Neuron (in vitro differentiated cells): ENCODE measurements at regions not wholly inside any gene's neighbourhood (a gene's known extent, or its start where the extent isn't known, plus 50 kb on each side); places are given as distances from the start of the nearest gene placed in this dataset.

Source experiments
- H2AFZ ChIP-seq: one replicate; pipeline ENCODE4 v1.6.1; 2013; ENCODE audit warnings: low read depth, mild to moderate bottlenecking, inconsistent platforms, low read length, moderate library complexity
- H3K27me3 ChIP-seq: one replicate; pipeline ENCODE4 v1.6.1; 2013; ENCODE audit warnings: low read length; ENCODE audit not compliant: insufficient read depth
- H3K36me3 ChIP-seq: one replicate; pipeline ENCODE4 v1.6.1; 2013; ENCODE audit warnings: low read length; ENCODE audit not compliant: insufficient read depth
- H3K4me1 ChIP-seq: one replicate; pipeline ENCODE4 v1.6.1; 2013; ENCODE audit warnings: low read length; ENCODE audit not compliant: insufficient read depth
- H3K4me3 ChIP-seq: 2 replicates; pipeline ENCODE4 v1.5.1; 2013; ENCODE audit warnings: mild to moderate bottlenecking, low read length, moderate library complexity
- H3K9me3 ChIP-seq: one replicate; pipeline ENCODE4 v1.6.1; 2013; ENCODE audit warnings: low read length

- H3K9me3 ChIP-seq = no peaks in the 10 kb centered on the region
- no peak overlapping the region for H2AFZ ChIP-seq
- H3K36me3 ChIP-seq = no peaks in the 10 kb centered on the region
- no peaks in the 10 kb centered on the region for H3K27me3 ChIP-seq
- no peak overlapping the region for H3K4me3 ChIP-seq
- H3K4me1 ChIP-seq = no peaks in the 10 kb centered on the region
Measured at GRCh38 chr10:31619531-31620061, 300.6 kb downstream of the ZEB1 start.

- H3K36me3 ChIP-seq = no peaks in the 10 kb centered on the region
- H3K4me3 ChIP-seq = no peak overlapping the region
- H3K4me1 ChIP-seq = no peaks in the 10 kb centered on the region
- H3K27me3 ChIP-seq = no peaks in the 10 kb centered on the region
- H2AFZ ChIP-seq = no peak overlapping the region
- no peaks in the 10 kb centered on the region for H3K9me3 ChIP-seq
Measured at GRCh38 chr10:31618541-31619291, 299.7 kb downstream of the ZEB1 start.

- Histone ChIP-seq H3K27me3 (no peaks in the 10 kb centered on the region), H3K4me3 (no peak overlapping the region), H3K9me3 (no peaks in the 10 kb centered on the region), H2AFZ (no peak overlapping the region), H3K4me1 (no peaks in the 10 kb centered on the region), H3K36me3 (no peaks in the 10 kb centered on the region)
Measured at GRCh38 chr10:31617757-31618156, 298.7 kb downstream of the ZEB1 start.

- H2AFZ ChIP-seq = no peak overlapping the region
- H3K27me3 ChIP-seq = no peaks in the 10 kb centered on the region
- no peak overlapping the region for H3K4me3 ChIP-seq
- H3K36me3 ChIP-seq = no peaks in the 10 kb centered on the region
- H3K9me3 ChIP-seq = no peaks in the 10 kb centered on the region
- no peaks in the 10 kb centered on the region for H3K4me1 ChIP-seq
Measured at GRCh38 chr10:31617133-31617532, 298.1 kb downstream of the ZEB1 start.

- H3K36me3 ChIP-seq = no peaks in the 10 kb centered on the region
- H2AFZ ChIP-seq = no peak overlapping the region
- no peak overlapping the region for H3K4me3 ChIP-seq
- H3K4me1 ChIP-seq = no peaks in the 10 kb centered on the region
- no peaks in the 10 kb centered on the region for H3K9me3 ChIP-seq
- H3K27me3 ChIP-seq = no peaks in the 10 kb centered on the region
Measured at GRCh38 chr10:31615129-31615528, 296.1 kb downstream of the ZEB1 start.

- Histone ChIP-seq H2AFZ (no peak overlapping the region), H3K36me3 (no peaks in the 10 kb centered on the region), H3K4me3 (no peak overlapping the region), H3K27me3 (no peaks in the 10 kb centered on the region), H3K9me3 (no peaks in the 10 kb centered on the region), H3K4me1 (no peaks in the 10 kb centered on the region)
Measured at GRCh38 chr10:31614611-31615010, 295.6 kb downstream of the ZEB1 start.

GRCh38 chr10:31612082-31612481, 293.1 kb downstream of the ZEB1 start:
- Histone ChIP-seq H3K4me3 (no peak overlapping the region), H3K27me3 (no peaks in the 10 kb centered on the region), H3K36me3 (no peaks in the 10 kb centered on the region), H3K4me1 (no peaks in the 10 kb centered on the region), H2AFZ (no peak overlapping the region), H3K9me3 (no peaks in the 10 kb centered on the region)

- no peaks in the 10 kb centered on the region for H3K27me3 ChIP-seq
- no peaks in the 10 kb centered on the region for H3K4me1 ChIP-seq
- H3K9me3 ChIP-seq = no peaks in the 10 kb centered on the region
- H3K36me3 ChIP-seq = no peaks in the 10 kb centered on the region
- no peak overlapping the region for H2AFZ ChIP-seq
- H3K4me3 ChIP-seq = no peak overlapping the region
Measured at GRCh38 chr10:31611161-31611560, 292.1 kb downstream of the ZEB1 start.

GRCh38 chr10:31607481-31607880, 288.5 kb downstream of the ZEB1 start:
- Histone ChIP-seq H3K4me3 (no peak overlapping the region), H3K4me1 (peaks cover 5% of the 10 kb centered on the region), H2AFZ (no peak overlapping the region), H3K36me3 (no peaks in the 10 kb centered on the region), H3K9me3 (no peaks in the 10 kb centered on the region), H3K27me3 (no peaks in the 10 kb centered on the region)

GRCh38 chr10:31606841-31607240, 287.8 kb downstream of the ZEB1 start:
- H3K27me3 ChIP-seq = no peaks in the 10 kb centered on the region
- H3K9me3 ChIP-seq = no peaks in the 10 kb centered on the region
- no peaks in the 10 kb centered on the region for H3K36me3 ChIP-seq
- H3K4me1 ChIP-seq = peaks cover 5% of the 10 kb centered on the region
- H2AFZ ChIP-seq = no peak overlapping the region
- H3K4me3 ChIP-seq = no peak overlapping the region

GRCh38 chr10:31605861-31606525, 287.0 kb downstream of the ZEB1 start:
- Histone ChIP-seq H3K36me3 (no peaks in the 10 kb centered on the region), H3K9me3 (no peaks in the 10 kb centered on the region), H2AFZ (no peak overlapping the region), H3K4me3 (no peak overlapping the region), H3K4me1 (peaks cover 5% of the 10 kb centered on the region), H3K27me3 (no peaks in the 10 kb centered on the region)

GRCh38 chr10:31605426-31605825, 286.4 kb downstream of the ZEB1 start:
- H3K4me1 ChIP-seq = peaks cover 5% of the 10 kb centered on the region
- no peaks in the 10 kb centered on the region for H3K9me3 ChIP-seq
- H3K27me3 ChIP-seq = no peaks in the 10 kb centered on the region
- no peak overlapping the region for H2AFZ ChIP-seq
- no peaks in the 10 kb centered on the region for H3K36me3 ChIP-seq
- H3K4me3 ChIP-seq = no peak overlapping the region

GRCh38 chr10:31604646-31605170, 285.7 kb downstream of the ZEB1 start:
- no peak overlapping the region for H3K4me3 ChIP-seq
- H3K36me3 ChIP-seq = no peaks in the 10 kb centered on the region
- no peak overlapping the region for H2AFZ ChIP-seq
- peaks cover 5% of the 10 kb centered on the region for H3K4me1 ChIP-seq
- no peaks in the 10 kb centered on the region for H3K27me3 ChIP-seq
- H3K9me3 ChIP-seq = no peaks in the 10 kb centered on the region
